Activated CD8-positive, alpha-beta T cell treated with anti-CD3 and anti-CD28 coated beads, Interleukin-2, amount 10 ng/mL, durations not matched to agents 7 days and 5 days (primary cell): ENCODE measurements at regions not wholly inside any gene's neighbourhood (a gene's known extent, or its start where the extent isn't known, plus 50 kb on each side); places are given as distances from the start of the nearest gene placed in this dataset.
"Not testable (repeated sequence)": the region's sequence is repeated elsewhere in the genome, so short reads cannot be mapped to it uniquely, and the experiment has no call there.

Source experiments
- ATAC-seq: fragments of 150-1000 bp; cut with Tn5 transposase; one replicate; pipeline ENCODE4 v1.10.0; 2021; ENCODE audit warnings: moderate library complexity
- CTCF ChIA-PET: fragments of 350-600 bp; sonication (Branson Sonifier 250); formaldehyde crosslinking; loops from one replicate; lab custom pipeline; 2021; ENCODE audit warnings: antibody characterized with exemption; lab: Charles Lee
- POLR2A ChIA-PET: fragments of 350-600 bp; sonication (Branson Sonifier 250); formaldehyde crosslinking; loops from one replicate; lab custom pipeline; 2021; ENCODE audit warnings: antibody characterized with exemption; lab: Charles Lee
- DNase-seq: peaks from one replicate; pipeline ENCODE4 v3.0.0-alpha.2; 2020
- H3K27ac Mint-ChIP-seq: one replicate; pipeline ENCODE4 v1.8.0; 2021; ENCODE audit warnings: mild to moderate bottlenecking, mixed read lengths
- H3K27me3 Mint-ChIP-seq: one replicate; pipeline ENCODE4 v1.8.0; 2021; ENCODE audit warnings: low read depth, mixed read lengths
- H3K36me3 Mint-ChIP-seq: one replicate; pipeline ENCODE4 v1.8.0; 2021; ENCODE audit warnings: low read depth, mixed read lengths
- H3K4me1 Mint-ChIP-seq: one replicate; pipeline ENCODE4 v1.8.0; 2021; ENCODE audit warnings: low read depth, mixed read lengths
- H3K4me3 Mint-ChIP-seq: one replicate; pipeline ENCODE4 v1.8.0; 2021; ENCODE audit warnings: mild to moderate bottlenecking, mixed read lengths
- H3K9me3 Mint-ChIP-seq: one replicate; pipeline ENCODE4 v1.8.0; 2022; ENCODE audit warnings: mixed read lengths; ENCODE audit not compliant: insufficient read depth

DNA sequence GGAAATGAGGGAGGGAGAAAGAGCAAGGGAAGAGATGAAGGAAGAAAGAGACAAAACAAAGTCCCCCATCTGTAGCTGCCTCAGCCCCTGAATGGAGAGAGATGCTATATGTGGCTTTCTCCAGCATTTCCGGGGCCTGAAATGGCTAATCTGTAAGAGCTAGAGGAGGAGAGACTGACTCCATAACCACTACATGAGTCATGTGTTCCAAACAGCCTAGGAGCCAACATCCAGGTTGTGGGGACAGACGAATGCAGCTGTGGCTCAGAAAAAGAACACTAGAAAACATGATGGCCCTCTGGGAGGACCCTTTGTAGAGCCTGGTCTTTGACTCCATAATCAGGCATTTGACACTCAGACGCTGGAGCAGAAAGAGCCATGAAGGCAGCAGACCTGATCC is 292.0 kb upstream of the ZNF507 start:
- Mint-ChIP-seq H3K9me3 (no peaks in the 10 kb centered on the region), H3K36me3 (no peaks in the 10 kb centered on the region), H3K4me1 (no peaks in the 10 kb centered on the region), H3K4me3 (no peak overlapping the region), H3K27me3 (no peaks in the 10 kb centered on the region), H3K27ac (no peak overlapping the region)
- no peak for ATAC-seq
- ChIA-PET POLR2A (no interaction called here), CTCF (no interaction called here)
- no peak for DNase-seq

GRCh38 chr19:32053861-32054260 is 291.5 kb upstream of the ZNF507 start:
- ChIA-PET POLR2A (no interaction called here), CTCF (no interaction called here)
- Mint-ChIP-seq H3K4me3 (no peak overlapping the region), H3K27ac (no peak overlapping the region), H3K36me3 (no peaks in the 10 kb centered on the region), H3K9me3 (no peaks in the 10 kb centered on the region), H3K27me3 (no peaks in the 10 kb centered on the region), H3K4me1 (no peaks in the 10 kb centered on the region)
- no peak for DNase-seq
- ATAC-seq: no peak

DNA sequence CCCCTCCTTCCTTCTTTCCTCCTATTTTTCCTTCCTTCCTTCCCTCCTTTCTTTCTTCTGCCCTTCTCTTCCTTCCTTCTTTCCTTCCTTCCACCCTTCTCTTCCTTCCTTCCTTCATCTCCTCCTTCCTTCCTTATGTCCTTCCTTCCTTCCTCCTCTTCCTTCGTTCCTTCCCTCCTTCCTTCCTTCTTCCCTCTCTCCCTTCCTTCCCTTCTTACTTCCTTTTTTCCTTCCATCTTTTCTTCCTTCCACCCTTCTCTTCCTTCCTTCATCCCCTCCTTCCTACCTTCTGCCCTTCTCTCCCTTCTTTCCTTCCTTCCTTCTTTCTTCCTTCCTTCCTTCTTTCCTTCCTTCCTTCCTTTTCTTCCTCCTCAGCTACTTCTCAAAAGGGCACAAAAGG is 287.3 kb upstream of the ZNF507 start:
- Mint-ChIP-seq H3K27me3 (no peaks in the 10 kb centered on the region), H3K27ac (no peak overlapping the region), H3K36me3 (no peaks in the 10 kb centered on the region), H3K9me3 (no peaks in the 10 kb centered on the region), H3K4me3 (no peak overlapping the region), H3K4me1 (no peaks in the 10 kb centered on the region)
- no peak for ATAC-seq
- CTCF ChIA-PET: no interaction called here
- POLR2A ChIA-PET: interaction anchor here (0.7 kb wide), 1 partner anchor 1642 kb away, joined by 3 read pairs; no protein-coding TSS in a partner anchor
- DNase-seq: no peak

DNA sequence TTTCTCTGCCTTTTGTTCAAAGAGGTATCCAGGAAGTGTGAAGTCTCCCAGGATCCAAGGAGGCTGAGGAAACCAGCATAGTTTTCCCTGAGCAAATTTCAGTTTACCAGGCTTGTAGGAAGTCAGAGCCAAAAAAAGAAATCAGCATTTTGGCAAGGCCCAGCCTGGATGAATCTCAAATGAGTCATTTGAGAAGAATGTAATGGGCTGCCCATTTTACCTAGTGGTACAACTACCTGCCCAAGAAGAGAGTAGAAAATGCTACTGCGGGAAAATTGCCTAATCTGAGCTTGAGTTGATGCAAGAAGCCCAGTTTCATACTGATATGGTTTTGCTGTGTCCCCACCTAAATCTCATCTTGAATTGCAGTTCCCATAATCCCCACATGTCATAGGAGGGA is 284.1 kb upstream of the ZNF507 start:
- ATAC-seq (no peak), DNase-seq (no peak)
- no peaks in the 10 kb centered on the region for H3K4me1 Mint-ChIP-seq
- no peak overlapping the region for H3K4me3 Mint-ChIP-seq
- H3K27me3 Mint-ChIP-seq: no peaks in the 10 kb centered on the region
- H3K9me3 Mint-ChIP-seq: no peaks in the 10 kb centered on the region
- POLR2A ChIA-PET: no interaction called here
- CTCF ChIA-PET: no interaction called here
- H3K36me3 Mint-ChIP-seq: no peaks in the 10 kb centered on the region
- H3K27ac Mint-ChIP-seq: no peak overlapping the region

DNA sequence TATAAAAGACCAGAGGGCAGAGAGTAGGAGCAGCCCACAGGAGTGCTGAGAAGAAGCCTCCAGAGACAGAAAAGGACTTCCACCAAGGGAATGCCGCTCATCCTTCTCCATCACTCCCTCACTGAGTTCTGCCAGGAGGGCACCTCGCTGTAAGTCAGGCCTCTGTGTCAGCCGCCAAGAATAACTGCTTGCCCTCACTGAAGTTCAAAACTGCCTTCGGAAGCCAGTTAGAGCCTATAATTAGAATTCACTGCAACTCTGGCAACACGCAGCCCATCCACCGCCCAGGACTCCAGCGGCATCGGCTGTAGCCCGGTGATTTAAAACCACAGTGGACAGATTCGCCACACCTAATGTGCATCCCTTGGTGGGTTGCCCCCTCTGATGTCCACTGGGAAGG is 281.8 kb upstream of the ZNF507 start:
- DNase-seq (no peak), ATAC-seq (no peak)
- Mint-ChIP-seq H3K27me3 (no peaks in the 10 kb centered on the region), H3K36me3 (no peaks in the 10 kb centered on the region), H3K4me1 (no peaks in the 10 kb centered on the region), H3K27ac (no peak overlapping the region), H3K9me3 (no peaks in the 10 kb centered on the region), H3K4me3 (no peak overlapping the region)
- POLR2A ChIA-PET: no interaction called here
- CTCF ChIA-PET: no interaction called here

DNA sequence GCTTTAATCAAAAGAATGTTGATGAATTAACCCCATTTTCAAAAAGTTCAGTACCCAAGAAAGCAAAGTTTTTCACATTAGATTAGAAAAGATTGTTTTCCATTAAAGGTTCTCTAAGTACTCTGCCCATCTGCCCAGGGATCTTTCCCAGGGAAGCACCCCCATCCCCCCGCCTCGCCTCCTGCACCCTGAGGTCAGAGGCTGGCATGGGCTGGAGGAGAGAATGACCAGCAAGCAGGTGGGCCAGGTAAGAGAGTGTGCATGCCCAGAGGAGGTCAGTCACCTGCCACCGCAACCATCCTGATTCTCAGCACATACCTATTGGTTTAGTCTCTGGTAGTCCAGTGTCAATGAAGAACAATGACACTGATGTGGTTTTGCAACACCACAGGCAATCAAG is 279.4 kb upstream of the ZNF507 start:
- POLR2A ChIA-PET: no interaction called here
- Mint-ChIP-seq H3K4me3 (no peak overlapping the region), H3K27ac (no peak overlapping the region), H3K4me1 (no peaks in the 10 kb centered on the region), H3K9me3 (no peaks in the 10 kb centered on the region), H3K36me3 (no peaks in the 10 kb centered on the region), H3K27me3 (no peaks in the 10 kb centered on the region)
- DNase-seq (no peak), ATAC-seq (no peak)
- CTCF ChIA-PET: no interaction called here

- no peak for DNase-seq
- no peak overlapping the region for H3K4me3 Mint-ChIP-seq
- no peaks in the 10 kb centered on the region for H3K9me3 Mint-ChIP-seq
- no peak for ATAC-seq
- no peaks in the 10 kb centered on the region for H3K36me3 Mint-ChIP-seq
- no peaks in the 10 kb centered on the region for H3K4me1 Mint-ChIP-seq
- H3K27me3 Mint-ChIP-seq: no peaks in the 10 kb centered on the region
- CTCF ChIA-PET: no interaction called here
- POLR2A ChIA-PET: no interaction called here
- no peak overlapping the region for H3K27ac Mint-ChIP-seq
Measured at GRCh38 chr19:32067685-32068084, 277.7 kb upstream of the ZNF507 start.

GRCh38 chr19:32068793-32069192 is 276.6 kb upstream of the ZNF507 start:
- ATAC-seq (no peak), DNase-seq (no peak)
- Mint-ChIP-seq H3K27me3 (no peaks in the 10 kb centered on the region), H3K4me1 (no peaks in the 10 kb centered on the region), H3K27ac (no peak overlapping the region), H3K9me3 (no peaks in the 10 kb centered on the region), H3K36me3 (no peaks in the 10 kb centered on the region), H3K4me3 (no peak overlapping the region)
- ChIA-PET CTCF (no interaction called here), POLR2A (no interaction called here)

DNA sequence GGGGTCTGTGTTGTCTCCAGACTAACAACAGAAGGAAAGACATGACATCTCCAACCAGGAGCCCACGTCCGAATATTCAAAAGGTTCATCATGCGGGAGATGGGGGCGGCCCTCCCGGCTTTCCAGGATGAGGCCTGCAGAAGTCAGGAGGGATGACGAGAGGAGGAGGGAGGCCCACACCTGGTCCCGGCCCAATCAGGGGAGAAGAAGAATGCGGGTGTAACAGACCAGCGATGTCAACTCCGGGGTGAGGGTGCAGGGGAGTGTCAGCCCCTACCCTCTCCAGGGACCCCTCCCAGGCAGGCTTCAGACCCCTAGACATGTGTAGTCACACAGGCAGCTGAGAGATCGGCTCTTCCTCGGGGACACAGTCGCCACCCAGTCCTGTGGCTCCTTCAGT is 275.3 kb upstream of the ZNF507 start:
- DNase-seq (no peak), ATAC-seq (no peak)
- H3K27me3 Mint-ChIP-seq: no peaks in the 10 kb centered on the region
- no peak overlapping the region for H3K27ac Mint-ChIP-seq
- ChIA-PET CTCF (interaction anchor here (0.6 kb wide), 1 partner anchor 1355 kb away, joined by 3 read pairs; no protein-coding TSS in a partner anchor), POLR2A (no interaction called here)
- no peaks in the 10 kb centered on the region for H3K9me3 Mint-ChIP-seq
- H3K4me3 Mint-ChIP-seq: no peak overlapping the region
- no peaks in the 10 kb centered on the region for H3K4me1 Mint-ChIP-seq
- no peaks in the 10 kb centered on the region for H3K36me3 Mint-ChIP-seq

GRCh38 chr19:32082028-32082427 is 263.4 kb upstream of the ZNF507 start:
- ChIA-PET CTCF (no interaction called here), POLR2A (no interaction called here)
- Mint-ChIP-seq H3K4me1 (no peaks in the 10 kb centered on the region), H3K4me3 (no peak overlapping the region), H3K9me3 (no peaks in the 10 kb centered on the region), H3K27ac (no peak overlapping the region), H3K27me3 (no peaks in the 10 kb centered on the region), H3K36me3 (no peaks in the 10 kb centered on the region)
- ATAC-seq (no peak), DNase-seq (no peak)

- H3K9me3 Mint-ChIP-seq, ATAC-seq, H3K4me3 Mint-ChIP-seq, CTCF ChIA-PET, H3K36me3 Mint-ChIP-seq, DNase-seq, H3K27ac Mint-ChIP-seq, H3K4me1 Mint-ChIP-seq, H3K27me3 Mint-ChIP-seq, POLR2A ChIA-PET: not testable (repeated sequence)
Measured at GRCh38 chr19:32084756-32085363, 260.6 kb upstream of the ZNF507 start.

DNA sequence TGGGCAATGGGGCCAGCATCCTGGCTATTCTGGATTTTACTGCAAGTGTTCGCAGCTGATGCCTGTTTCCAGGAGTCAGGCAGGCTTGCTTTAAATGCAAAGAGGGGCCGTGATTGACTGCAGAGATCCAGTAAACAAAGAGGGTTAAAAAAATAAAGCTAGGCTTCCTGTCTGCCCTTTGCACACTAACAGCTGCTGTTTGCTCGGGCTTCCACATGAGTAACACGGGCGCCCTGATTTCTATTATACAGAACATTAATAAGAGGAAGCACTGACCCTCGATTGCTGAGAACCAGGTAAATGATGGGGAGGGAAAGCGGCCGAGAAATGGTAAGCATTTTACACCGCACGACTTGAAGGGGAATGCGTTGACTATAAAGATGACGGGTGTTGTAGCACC is 254.2 kb upstream of the ZNF507 start:
- H3K27me3 Mint-ChIP-seq: no peaks in the 10 kb centered on the region
- no peak overlapping the region for H3K27ac Mint-ChIP-seq
- no peaks in the 10 kb centered on the region for H3K36me3 Mint-ChIP-seq
- DNase-seq (no peak), ATAC-seq (no peak)
- CTCF ChIA-PET: no interaction called here
- H3K4me3 Mint-ChIP-seq: no peak overlapping the region
- H3K9me3 Mint-ChIP-seq: no peaks in the 10 kb centered on the region
- POLR2A ChIA-PET: no interaction called here
- peaks cover 7% of the 10 kb centered on the region for H3K4me1 Mint-ChIP-seq

DNA sequence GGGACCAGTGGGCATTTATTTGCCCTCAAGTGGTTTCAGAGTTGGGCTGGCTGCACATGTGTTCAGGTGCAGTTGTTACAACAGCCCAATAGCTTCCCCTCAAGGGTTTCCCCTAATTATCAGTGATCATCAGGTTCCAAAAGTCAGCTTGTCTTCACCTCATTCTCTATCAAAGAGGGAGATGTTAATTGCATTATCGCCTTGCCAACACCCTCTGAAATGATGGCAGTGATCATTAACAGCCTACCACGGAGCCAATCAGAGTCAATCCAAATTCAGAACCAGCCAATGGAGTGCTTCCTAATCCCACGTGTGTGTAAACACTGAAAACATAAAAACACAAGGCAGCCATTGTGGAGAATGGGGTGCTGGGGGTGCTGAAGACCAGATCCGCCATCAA is 248.4 kb upstream of the ZNF507 start:
- CTCF ChIA-PET: no interaction called here
- Mint-ChIP-seq H3K27ac (no peak overlapping the region), H3K36me3 (no peaks in the 10 kb centered on the region)

More for the DNA sequence above, 248.4 kb upstream of the ZNF507 start:
- ATAC-seq (no peak), DNase-seq (no peak)
- Mint-ChIP-seq H3K4me3 (no peak overlapping the region), H3K27me3 (no peaks in the 10 kb centered on the region), H3K9me3 (no peaks in the 10 kb centered on the region), H3K4me1 (no peaks in the 10 kb centered on the region)
- POLR2A ChIA-PET: no interaction called here
